ENCODE measurements at regions not wholly inside any gene's neighbourhood (a gene's known extent, or its start where the extent isn't known, plus 50 kb on each side); places are given as distances from the start of the nearest gene placed in this dataset.
"Not testable (repeated sequence)": the region's sequence is repeated elsewhere in the genome, so short reads cannot be mapped to it uniquely, and the experiment has no call there.

- peak in 1 of 2 experiments; percentile 82; a peak in 2 of 4 replicates for TF ChIP-seq KLF16 (CRISPR knock-in tag; IDR thresholded peaks at IDR 0.05)
- 0 out of 2 replicates have a peak, but pooled peaks have one; percentile 7 for TF ChIP-seq NFYB (CRISPR knock-in tag; IDR thresholded peaks at IDR 0.05)
- peak; percentile 96 for TF ChIP-seq GATAD2A (CRISPR knock-in tag; IDR thresholded peaks at IDR 0.05)
- peak; percentile 18 for TF ChIP-seq ASH2L (IDR thresholded peaks at IDR 0.05; ENCODE audit: insufficient read length, low read depth, low read length)
- TF ChIP-seq ZNF652 (CRISPR knock-in tag; IDR thresholded peaks at IDR 0.05; ENCODE audit: borderline replicate concordance, low read depth) = 0 out of 2 replicates have a peak, but pooled peaks have one; percentile 34
- peak; percentile 55 for TF ChIP-seq HOXA3 (CRISPR knock-in tag; IDR thresholded peaks at IDR 0.05)
- peak; percentile 95 for TF ChIP-seq JUNB (CRISPR knock-in tag; IDR thresholded peaks at IDR 0.05; ENCODE audit: borderline replicate concordance)
- peak; percentile 53; the same call in 1 of the 2 replicates for TF ChIP-seq ZBTB33 (CRISPR knock-in tag; IDR thresholded peaks at IDR 0.05)
- peak; percentile 76 for TF ChIP-seq ELF3 (CRISPR knock-in tag; IDR thresholded peaks at IDR 0.05)
- peak; percentile 87 for TF ChIP-seq SP5 (CRISPR knock-in tag; IDR thresholded peaks at IDR 0.05; ENCODE audit: borderline replicate concordance, low read depth)
- 0 out of 2 replicates have a peak, but pooled peaks have one; percentile 57 for TF ChIP-seq ZBTB20 (CRISPR knock-in tag; IDR thresholded peaks at IDR 0.05; ENCODE audit: borderline replicate concordance, low read depth)
- not testable (repeated sequence) for TF ChIP-seq LCORL, FOXA1 (IDR thresholded peaks at IDR 0.05)
- TF ChIP-seq LCORL (CRISPR knock-in tag; IDR thresholded peaks at IDR 0.05) = peak; percentile 71; the same call in 1 of the 2 replicates
- peak; percentile 47; the same call in 1 of the 2 replicates for TF ChIP-seq THRA (CRISPR knock-in tag; IDR thresholded peaks at IDR 0.05; ENCODE audit: borderline replicate concordance)
- 0 out of 2 replicates have a peak, but pooled peaks have one; percentile 11 for TF ChIP-seq PATZ1 (CRISPR knock-in tag; IDR thresholded peaks at IDR 0.05)
- TF ChIP-seq HNF1B (CRISPR knock-in tag; IDR thresholded peaks at IDR 0.05) = peak; percentile 45; the same call in 1 of the 2 replicates
- peak; percentile 89 for TF ChIP-seq FOXA1 (CRISPR knock-in tag; IDR thresholded peaks at IDR 0.05)
Observed at GRCh38 chr16:29157051-29157923, 172.4 kb downstream of the LAT start (continued).

Measured in HepG2 (cell line).